Colonic mucosa (tissue), 4 donors: ENCODE measurements at regions not wholly inside any gene's neighbourhood (a gene's known extent, or its start where the extent isn't known, plus 50 kb on each side); places are given as distances from the start of the nearest gene placed in this dataset.
"Not testable (repeated sequence)": the region's sequence is repeated elsewhere in the genome, so short reads cannot be mapped to it uniquely, and the experiment has no call there.

Experiments used
- DNase-seq: peaks from one replicate; pipeline ENCODE4 v3.0.0-alpha.2; 2020
- H3K27ac ChIP-seq: fragments of 200-600 bp; one replicate; pipeline ENCODE4 v1.8.0; 2021
- H3K27me3 ChIP-seq: fragments of 200-600 bp; one replicate; pipeline ENCODE4 v1.8.0; 2021
- H3K36me3 ChIP-seq: fragments of 200-600 bp; one replicate; pipeline ENCODE4 v1.8.0; 2021
- H3K4me1 ChIP-seq: fragments of 200-600 bp; one replicate; pipeline ENCODE4 v1.8.0; 2021; ENCODE audit warnings: mild to moderate bottlenecking
- H3K4me3 ChIP-seq: fragments of 200-600 bp; one replicate; pipeline ENCODE4 v1.8.0; 2021
- H3K9ac ChIP-seq, 2 donors: one replicate each; pipeline ENCODE4 v1.7.0; 2013; ENCODE audit warnings: control low read depth in 2 of 2, low read depth in 2 of 2, low read length in 2 of 2
- H3K9me3 ChIP-seq: fragments of 200-600 bp; one replicate; pipeline ENCODE4 v1.8.0; 2021
- CTCF ChIP-seq: fragments of 200-600 bp; IDR thresholded peaks from one replicate; pipeline ENCODE4 v1.8.0; 2022; ENCODE audit warnings: antibody characterized with exemption, mild to moderate bottlenecking
- intact Hi-C: fragments of 100-400 bp; cut with DNase I; formaldehyde crosslinking; loops from one replicate; pipeline ENCODE4 v1.14.1; 2022
- donor health status: healthy.
- donor health status: DM: no; HTN: no; CAD: no.
- donor health status: DM: no; HTN: no; CAD: no.

- Histone ChIP-seq H3K9ac (no peak overlapping the region), H3K4me1 (no peaks in the 10 kb centered on the region), H3K4me3 (no peak overlapping the region), H3K27ac (no peak overlapping the region), H3K36me3 (no peaks in the 10 kb centered on the region), H3K27me3 (no peaks in the 10 kb centered on the region), H3K9me3 (no peaks in the 10 kb centered on the region)
- intact Hi-C loops = no loop called here
- DNase-seq = no peak
- TF ChIP-seq CTCF = no peak
Observed at GRCh38 chr2:67900826-67901225, 162.0 kb downstream of the C1D start.

DNA sequence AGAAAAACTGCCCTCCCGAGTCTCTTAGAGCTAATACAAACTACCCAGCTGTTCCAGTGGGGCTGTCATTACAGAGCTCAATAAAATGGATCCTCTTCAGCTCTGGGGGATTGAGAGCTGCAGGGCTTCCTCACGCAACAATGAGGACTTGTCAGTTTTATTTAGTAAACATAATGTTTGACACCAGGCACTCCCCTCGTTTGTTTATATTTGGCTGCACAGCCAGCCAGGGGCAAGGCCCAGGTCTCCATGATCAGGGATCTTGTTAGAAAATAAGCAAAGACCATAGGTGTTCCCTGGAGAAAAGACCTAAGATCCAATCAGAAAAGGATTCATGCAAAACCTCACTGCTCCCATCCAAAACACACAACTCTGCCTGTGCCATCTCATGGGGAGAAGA, 158.2 kb downstream of the C1D start:
- H3K27ac ChIP-seq = no peak overlapping the region
- intact Hi-C loops = no loop called here
- H3K4me3 ChIP-seq = no peak overlapping the region
- H3K9me3 ChIP-seq = no peaks in the 10 kb centered on the region
- DNase-seq = no peak
- TF ChIP-seq CTCF = no peak
- no peaks in the 10 kb centered on the region for H3K27me3 ChIP-seq
- H3K9ac ChIP-seq = no peak overlapping the region
- no peaks in the 10 kb centered on the region for H3K36me3 ChIP-seq
- no peaks in the 10 kb centered on the region for H3K4me1 ChIP-seq

GRCh38 chr2:67904966-67905365, 157.8 kb downstream of the C1D start:
- no peaks in the 10 kb centered on the region for H3K27me3 ChIP-seq
- H3K27ac ChIP-seq = no peak overlapping the region
- intact Hi-C loops = no loop called here
- H3K9me3 ChIP-seq = no peaks in the 10 kb centered on the region
- no peaks in the 10 kb centered on the region for H3K36me3 ChIP-seq
- no peaks in the 10 kb centered on the region for H3K4me1 ChIP-seq
- no peak overlapping the region for H3K4me3 ChIP-seq
- no peak overlapping the region for H3K9ac ChIP-seq
- TF ChIP-seq CTCF = no peak
- no peak for DNase-seq

DNA sequence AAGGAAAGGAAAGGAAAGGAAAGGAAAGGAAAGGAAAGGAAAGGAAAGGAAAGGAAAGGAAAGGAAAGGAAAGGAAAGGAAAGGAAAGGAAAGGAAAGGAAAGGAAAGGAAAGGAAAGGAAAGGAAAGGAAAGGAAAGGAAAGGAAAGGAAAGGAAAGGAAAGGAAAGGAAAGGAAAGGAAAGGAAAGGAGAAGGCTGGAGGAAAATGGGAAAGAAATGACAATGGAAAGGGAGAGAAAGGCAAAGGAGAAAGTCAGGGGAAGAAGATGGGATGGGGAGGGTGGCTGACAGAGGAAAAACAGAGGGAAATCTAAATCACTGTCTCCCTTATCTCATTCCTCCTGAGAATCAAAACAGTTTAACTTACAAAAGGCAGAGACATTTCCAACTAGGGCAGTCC, 156.3 kb downstream of the C1D start:
- H3K27ac ChIP-seq, H3K9ac ChIP-seq, intact Hi-C loops, H3K36me3 ChIP-seq, H3K9me3 ChIP-seq, H3K4me1 ChIP-seq, DNase-seq, H3K4me3 ChIP-seq, H3K27me3 ChIP-seq: not testable (repeated sequence)

DNA sequence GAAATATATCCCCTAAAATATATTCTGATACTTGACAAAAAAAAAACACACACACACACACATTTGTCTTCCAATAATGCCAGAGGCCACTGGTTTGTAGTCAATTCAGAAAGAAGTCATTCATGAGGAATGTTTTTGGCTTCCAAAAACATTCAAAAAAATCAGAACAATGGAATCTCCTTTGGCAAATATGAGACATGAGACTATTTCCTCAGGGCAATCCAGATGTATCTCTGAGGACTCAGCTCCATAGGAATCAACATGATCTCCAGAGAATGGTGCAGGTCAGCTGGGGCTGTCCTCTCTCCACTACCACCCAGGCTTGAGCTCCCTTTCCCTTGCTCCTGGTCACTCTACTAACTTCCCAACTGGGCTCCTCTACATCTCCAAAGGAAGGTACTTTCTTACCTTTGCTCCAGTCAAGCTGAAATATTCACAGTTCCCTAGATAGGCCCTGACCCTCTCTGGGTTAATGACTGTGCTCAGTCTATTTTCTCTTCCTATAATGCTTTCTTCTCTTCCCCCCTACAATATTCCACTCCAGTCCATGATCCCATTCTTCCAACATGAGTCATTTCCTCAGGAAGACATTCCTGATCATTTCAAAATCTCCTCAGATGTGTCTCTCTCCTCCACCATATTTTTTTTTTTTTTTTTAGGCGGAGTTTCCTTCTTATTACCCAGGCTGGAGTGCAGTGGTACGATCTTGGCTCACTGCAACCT, 145.3 kb downstream of the C1D start:
- DNase-seq = no peak
- intact Hi-C loops = no loop called here
- Histone ChIP-seq H3K4me3 (no peak overlapping the region), H3K27me3 (no peaks in the 10 kb centered on the region), H3K27ac (no peak overlapping the region), H3K9me3 (no peaks in the 10 kb centered on the region), H3K36me3 (no peaks in the 10 kb centered on the region), H3K9ac (no peak overlapping the region), H3K4me1 (no peaks in the 10 kb centered on the region)
- no peak for TF ChIP-seq CTCF

DNA sequence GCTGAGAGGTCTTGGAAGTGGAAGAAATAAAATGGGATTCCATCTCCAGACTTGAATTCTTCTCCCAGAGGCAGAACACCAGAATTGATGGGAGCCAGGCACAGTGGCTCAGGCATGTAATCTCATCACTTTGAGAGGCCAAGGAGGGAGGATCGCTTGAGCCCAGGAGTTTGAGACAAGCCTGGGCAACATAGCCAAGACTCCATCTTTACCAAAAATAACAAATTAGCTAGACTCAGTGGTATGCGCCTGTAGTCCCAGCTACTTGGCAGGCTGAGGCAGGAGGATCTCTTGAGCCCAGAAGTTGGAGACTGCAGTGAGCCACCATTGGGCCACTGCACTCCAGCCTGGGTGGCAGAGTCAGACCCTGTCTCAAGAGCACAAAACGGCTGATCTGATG, 144.3 kb downstream of the C1D start:
- Histone ChIP-seq H3K9ac (no peak overlapping the region), H3K27ac (no peak overlapping the region), H3K4me1 (no peaks in the 10 kb centered on the region), H3K4me3 (no peak overlapping the region), H3K36me3 (no peaks in the 10 kb centered on the region), H3K27me3 (no peaks in the 10 kb centered on the region), H3K9me3 (no peaks in the 10 kb centered on the region)
- intact Hi-C loops = no loop called here
- no peak for DNase-seq
- no peak for TF ChIP-seq CTCF
